ENCODE measurements at regions not wholly inside any gene's neighbourhood (a gene's known extent, or its start where the extent isn't known, plus 50 kb on each side); places are given as distances from the start of the nearest gene placed in this dataset.

DNA sequence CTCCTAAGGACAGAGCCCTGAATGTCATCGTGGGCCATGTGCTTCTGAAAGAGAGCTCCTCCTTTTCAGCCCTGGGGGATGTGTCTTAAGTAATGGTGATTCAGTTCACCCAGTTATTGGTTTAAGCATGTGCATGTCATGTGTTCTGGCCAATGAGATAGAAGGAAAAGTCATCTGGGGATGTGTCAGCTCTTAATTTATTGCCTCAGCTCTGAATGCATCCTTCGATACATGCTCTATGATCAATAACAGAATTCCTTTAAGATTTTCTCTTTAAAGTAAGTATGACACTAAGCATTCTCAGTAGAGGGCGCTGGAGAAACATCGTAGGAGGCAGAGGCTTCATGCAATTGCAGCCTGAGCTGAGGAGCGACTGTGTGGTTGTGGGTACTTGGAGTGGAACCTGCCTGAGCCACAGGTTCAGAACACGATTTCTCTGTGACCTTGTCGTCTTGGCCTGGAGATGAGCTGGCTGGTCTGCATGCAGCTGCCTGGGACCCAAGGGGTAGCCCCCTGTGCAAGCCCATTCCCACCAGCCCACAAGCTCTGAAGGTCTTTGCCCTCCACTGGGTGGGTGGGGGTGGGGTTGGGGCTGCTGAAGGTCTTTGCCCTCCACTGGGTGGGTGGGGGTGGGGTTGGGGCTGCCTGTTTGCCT lies 69.5 kb downstream of the C3orf38 start:
- TF ChIP-seq GABPA (IDR thresholded peaks at IDR 0.05; ENCODE audit: borderline replicate concordance, insufficient read depth, low read length) (no peak), JUN (IDR thresholded peaks at IDR 0.05; ENCODE audit: low read depth, low read length) (no peak)
- TF ChIP-seq, protein P1, sequence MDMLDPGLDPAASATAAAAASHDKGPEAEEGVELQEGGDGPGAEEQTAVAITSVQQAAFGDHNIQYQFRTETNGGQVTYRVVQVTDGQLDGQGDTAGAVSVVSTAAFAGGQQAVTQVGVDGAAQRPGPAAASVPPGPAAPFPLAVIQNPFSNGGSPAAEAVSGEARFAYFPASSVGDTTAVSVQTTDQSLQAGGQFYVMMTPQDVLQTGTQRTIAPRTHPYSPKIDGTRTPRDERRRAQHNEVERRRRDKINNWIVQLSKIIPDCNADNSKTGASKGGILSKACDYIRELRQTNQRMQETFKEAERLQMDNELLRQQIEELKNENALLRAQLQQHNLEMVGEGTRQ (IDR thresholded peaks at IDR 0.05; ENCODE audit: low read length) = no peak

Measured in H1 (cell line).